ENCODE measurements at regions not wholly inside any gene's neighbourhood (a gene's known extent, or its start where the extent isn't known, plus 50 kb on each side); places are given as distances from the start of the nearest gene placed in this dataset.

DNA sequence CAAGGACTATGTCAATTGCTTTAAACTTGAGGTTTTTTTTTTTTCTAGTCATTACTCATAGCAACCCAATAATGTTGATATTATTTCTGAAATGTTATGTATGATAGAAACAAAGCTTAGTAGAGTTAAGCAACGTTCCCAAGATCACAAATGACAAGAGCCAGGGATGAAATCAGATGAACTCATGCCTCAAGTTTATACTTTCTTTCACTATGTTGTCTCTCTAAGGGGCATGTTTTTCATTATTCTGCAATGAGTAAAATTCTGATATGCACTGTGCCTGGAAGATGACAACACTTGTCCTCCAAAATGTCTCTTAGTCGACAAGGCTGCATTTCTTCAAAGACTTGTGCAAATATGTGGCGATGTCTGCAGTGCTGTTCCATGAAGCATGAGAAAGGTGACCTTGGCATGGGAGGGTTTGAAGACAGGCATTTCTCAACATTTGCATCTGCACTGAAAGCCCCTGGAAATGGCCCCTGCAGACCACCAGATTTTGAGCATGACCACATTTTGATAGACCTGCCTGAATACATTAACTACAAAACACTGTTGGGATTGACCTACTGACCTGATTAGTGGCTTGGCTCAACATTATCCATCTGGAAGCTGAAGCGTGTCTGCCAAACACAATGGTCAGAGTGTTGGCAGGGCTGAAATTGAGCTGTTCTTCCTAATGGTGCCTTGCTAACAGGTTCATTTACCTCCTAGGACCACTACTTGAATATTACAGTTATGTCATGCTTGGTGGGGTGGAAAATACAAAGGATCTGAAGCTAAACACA, 1027.5 kb downstream of the CDH11 start:
- Mint-ChIP-seq H3K4me3 (no peak overlapping the region), H3K4me1 (peaks cover 4% of the 10 kb centered on the region in 2 experiments), H3K9me3 (no peaks in the 10 kb centered on the region), H3K27ac (no peak overlapping the region), H3K27me3 (ENCODE audit: low read depth) (no peaks in the 10 kb centered on the region), H3K36me3 (ENCODE audit: insufficient read depth in 1 of 3, low read depth in 3 of 3) (no peaks in the 10 kb centered on the region)
- Histone ChIP-seq H3K23me2 (ENCODE audit: insufficient read length, low read depth, low read length, poor library complexity, severe bottlenecking) (no peaks in the 10 kb centered on the region), H3K9me3 (ENCODE audit: control insufficient read depth, low read depth, low read length) (no peaks in the 10 kb centered on the region), H3K27ac (ENCODE audit: insufficient read length, low read depth, low read length) (no peak overlapping the region), H3K4ac (ENCODE audit: low read depth, low read length) (no peak overlapping the region), H2AK5ac (ENCODE audit: insufficient read length, low read length) (no peak overlapping the region), H3K56ac (ENCODE audit: insufficient read length, low read depth, low read length) (no peak overlapping the region), H2BK120ac (ENCODE audit: low read depth, low read length, poor library complexity, severe bottlenecking) (no peak overlapping the region), H4K5ac (ENCODE audit: insufficient read length, low read depth, low read length) (no peak overlapping the region), H2BK12ac (ENCODE audit: insufficient read length, low read depth, low read length) (no peak overlapping the region), H3K27me3 (ENCODE audit: insufficient read depth, low read length) (no peaks in the 10 kb centered on the region), H3K18ac (ENCODE audit: insufficient read length, low read depth, low read length) (no peak overlapping the region), H3K4me2 (ENCODE audit: insufficient read depth, insufficient read length, low read length) (no peak overlapping the region), H4K91ac (ENCODE audit: insufficient read length, low read depth, low read length) (no peak overlapping the region), H3K14ac (ENCODE audit: insufficient read depth, low read length) (no peak overlapping the region), H3T11ph (ENCODE audit: low read length) (no peak overlapping the region), H2BK5ac (ENCODE audit: insufficient read length, low read length) (no peak overlapping the region), H3K79me2 (ENCODE audit: insufficient read depth, low read length) (no peaks in the 10 kb centered on the region), H3K23ac (ENCODE audit: insufficient read length, low read depth, low read length) (no peak overlapping the region), H2BK20ac (ENCODE audit: low read depth, low read length, poor library complexity, severe bottlenecking) (no peak overlapping the region), H2AFZ (ENCODE audit: low read length) (no peak overlapping the region), H3K9ac (ENCODE audit: extremely low read depth, insufficient read length, low read length) (no peak overlapping the region), H4K8ac (replicated peaks; ENCODE audit: insufficient read length, low read depth, low read length) (no peak overlapping the region), H3K79me1 (ENCODE audit: insufficient read depth, low read depth, low read length, poor library complexity, severe bottlenecking) (no peaks in the 10 kb centered on the region), H4K20me1 (ENCODE audit: control insufficient read depth, insufficient read depth, insufficient read length) (no peaks in the 10 kb centered on the region), H2BK15ac (ENCODE audit: low read depth, low read length) (no peak overlapping the region), H3K4me1 (ENCODE audit: insufficient read depth, low read length) (no peaks in the 10 kb centered on the region; the same call in 1 of the 2 replicates)
- TF ChIP-seq, protein P1, sequence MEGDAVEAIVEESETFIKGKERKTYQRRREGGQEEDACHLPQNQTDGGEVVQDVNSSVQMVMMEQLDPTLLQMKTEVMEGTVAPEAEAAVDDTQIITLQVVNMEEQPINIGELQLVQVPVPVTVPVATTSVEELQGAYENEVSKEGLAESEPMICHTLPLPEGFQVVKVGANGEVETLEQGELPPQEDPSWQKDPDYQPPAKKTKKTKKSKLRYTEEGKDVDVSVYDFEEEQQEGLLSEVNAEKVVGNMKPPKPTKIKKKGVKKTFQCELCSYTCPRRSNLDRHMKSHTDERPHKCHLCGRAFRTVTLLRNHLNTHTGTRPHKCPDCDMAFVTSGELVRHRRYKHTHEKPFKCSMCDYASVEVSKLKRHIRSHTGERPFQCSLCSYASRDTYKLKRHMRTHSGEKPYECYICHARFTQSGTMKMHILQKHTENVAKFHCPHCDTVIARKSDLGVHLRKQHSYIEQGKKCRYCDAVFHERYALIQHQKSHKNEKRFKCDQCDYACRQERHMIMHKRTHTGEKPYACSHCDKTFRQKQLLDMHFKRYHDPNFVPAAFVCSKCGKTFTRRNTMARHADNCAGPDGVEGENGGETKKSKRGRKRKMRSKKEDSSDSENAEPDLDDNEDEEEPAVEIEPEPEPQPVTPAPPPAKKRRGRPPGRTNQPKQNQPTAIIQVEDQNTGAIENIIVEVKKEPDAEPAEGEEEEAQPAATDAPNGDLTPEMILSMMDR (conservative IDR thresholded peaks at IDR 0.05) = no peak
- DNase-seq = no peak
- WGBS (ENCODE audit: extremely low coverage, insufficient read length, low lambda C conversion rate) = no CpG with 5 or more reads among the region's 4 CpGs

Data from H9 (cell line).